Stimulated activated CD8-positive, alpha-beta memory T cell treated with anti-CD3 and anti-CD28 coated beads, Interleukin-15, amount 100 ng/mL, for 1 hour (primary cell): ENCODE measurements at regions not wholly inside any gene's neighbourhood (a gene's known extent, or its start where the extent isn't known, plus 50 kb on each side); places are given as distances from the start of the nearest gene placed in this dataset.

ENCODE experiments used
- DNase-seq: peaks from one replicate; pipeline ENCODE4 v3.0.0-alpha.2; 2020; ENCODE audit warnings: low read depth

DNA sequence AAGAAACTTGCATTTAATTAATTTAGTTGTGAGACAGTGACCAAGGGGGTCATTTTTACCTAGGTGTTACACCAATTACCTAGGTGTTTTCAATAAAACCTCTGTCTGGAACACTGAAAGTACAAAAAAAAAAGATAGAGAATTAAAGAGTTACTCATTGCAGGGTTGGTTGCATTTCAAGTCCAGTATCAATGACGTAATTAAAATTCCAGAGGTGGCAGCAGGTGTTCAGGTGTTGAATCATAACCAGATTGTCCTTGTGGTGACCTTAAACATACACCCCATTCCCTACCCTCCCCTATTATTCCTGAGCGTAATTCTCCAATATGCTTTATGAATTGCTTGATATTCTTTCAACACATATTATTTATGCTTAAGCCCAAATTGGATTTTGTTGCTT is 352.0 kb upstream of the SLC8A1 start:
- DNase-seq = no peak

DNA sequence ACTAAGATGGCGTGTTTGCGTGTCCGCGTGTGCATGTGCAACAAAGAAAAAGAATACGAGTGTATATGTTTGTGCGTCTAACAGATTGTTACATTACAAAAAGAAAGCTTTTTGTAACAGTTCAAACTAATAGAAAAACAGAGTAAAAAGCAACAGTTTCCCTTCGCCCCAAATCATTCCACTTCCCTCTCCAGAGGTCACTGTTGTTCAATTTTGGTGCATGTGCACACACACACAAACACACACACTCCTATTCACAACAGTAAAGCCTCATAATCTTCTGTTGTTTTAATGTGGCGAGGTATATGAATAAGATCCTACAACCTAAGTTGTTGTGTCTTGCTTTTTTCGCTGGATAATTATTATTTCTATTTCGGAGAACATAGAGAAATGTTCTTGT is 357.3 kb upstream of the SLC8A1 start:
- no peak for DNase-seq

DNA sequence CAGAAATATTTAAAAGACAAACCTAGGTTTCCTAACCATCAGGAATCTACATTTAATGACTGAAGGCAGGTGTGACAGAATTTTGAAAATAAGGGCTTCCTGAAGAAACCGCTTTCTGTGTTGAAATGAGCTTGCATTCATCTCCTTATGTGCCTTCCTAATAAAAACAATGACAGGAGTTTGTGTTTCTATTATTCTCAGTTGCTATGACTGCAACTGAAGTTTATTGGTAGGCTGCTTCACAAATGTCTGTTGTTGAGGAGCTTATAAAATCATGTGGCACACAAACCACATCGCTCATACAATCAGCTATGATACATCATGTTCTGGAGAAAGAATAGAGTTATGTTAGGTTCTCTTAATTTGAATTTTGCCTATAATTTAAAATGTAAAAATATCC is 362.7 kb upstream of the SLC8A1 start:
- no peak for DNase-seq

DNA sequence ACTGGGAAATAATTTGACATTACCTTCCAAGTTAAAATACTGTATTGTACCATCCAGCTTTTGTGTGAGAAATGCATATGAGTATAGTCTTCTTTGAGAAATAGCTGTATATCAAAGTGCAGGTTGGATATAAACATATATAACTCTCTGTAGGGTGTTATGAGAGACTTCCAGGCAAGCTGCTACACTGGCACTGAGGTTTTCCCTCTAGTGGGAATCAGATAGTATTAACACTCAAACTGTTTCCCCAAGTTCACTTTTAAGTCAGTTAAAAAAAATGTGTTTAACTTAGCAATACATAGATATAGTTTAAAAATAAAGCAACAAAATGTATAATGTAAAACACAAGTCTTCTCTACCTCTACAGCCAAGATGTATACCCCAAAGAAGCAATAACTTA is 368.4 kb upstream of the SLC8A1 start:
- DNase-seq = no peak

DNA sequence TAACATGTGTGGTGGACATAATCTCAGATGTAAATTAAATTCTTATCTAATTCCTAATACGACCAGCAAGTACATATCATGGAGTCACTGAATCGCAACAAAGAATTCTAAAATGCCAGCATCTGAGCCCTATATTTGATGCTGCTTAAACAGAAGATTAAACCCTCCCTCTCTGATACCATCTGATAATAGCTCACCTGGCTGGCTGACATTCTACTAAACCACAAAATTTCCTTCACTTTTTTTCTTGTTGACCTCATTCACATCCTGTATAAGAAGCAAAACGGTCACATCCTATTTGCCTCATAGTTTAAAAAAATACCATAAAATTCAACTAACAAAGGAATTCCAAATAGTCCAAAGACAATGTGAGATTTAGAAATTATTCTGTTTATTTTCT is 371.6 kb upstream of the SLC8A1 start:
- DNase-seq = no peak

DNA sequence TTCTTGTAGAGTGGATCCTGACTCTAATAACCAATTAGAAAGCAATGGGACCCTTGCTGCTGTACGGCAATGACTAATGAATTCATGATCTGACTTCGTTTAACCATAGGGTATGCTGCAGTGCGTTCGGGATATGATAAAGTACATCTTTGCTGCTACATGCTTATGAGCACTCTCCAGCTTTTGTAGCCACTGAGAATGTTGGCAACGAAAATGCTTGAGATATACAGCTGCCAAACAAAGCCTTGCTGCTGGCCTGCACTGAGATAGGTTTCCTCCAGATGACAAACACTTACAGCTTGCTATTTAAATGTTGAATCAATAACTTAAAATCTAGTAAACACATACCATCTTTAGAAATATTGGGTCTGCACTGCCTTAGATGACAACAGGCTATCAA is 372.4 kb upstream of the SLC8A1 start:
- DNase-seq = no peak

DNA sequence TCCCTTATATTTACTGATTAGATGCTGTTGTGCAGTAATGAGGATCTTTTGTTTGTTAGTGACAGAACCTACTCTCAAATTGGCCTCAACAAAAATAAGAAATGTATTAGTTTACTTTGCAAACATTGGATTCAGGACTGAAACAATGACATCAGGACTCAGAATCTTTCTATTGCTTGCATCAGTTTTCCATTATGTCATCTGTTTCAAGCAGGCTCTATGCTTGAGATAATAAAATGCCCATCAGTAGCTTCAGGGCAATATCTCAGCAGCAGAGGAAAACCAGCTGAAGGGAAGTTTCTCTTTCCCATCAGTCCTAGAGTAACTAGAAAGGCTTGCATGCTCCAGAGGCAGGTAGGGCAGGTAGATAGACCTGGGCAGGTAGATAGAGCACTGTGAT is 375.5 kb upstream of the SLC8A1 start:
- DNase-seq = no peak

DNA sequence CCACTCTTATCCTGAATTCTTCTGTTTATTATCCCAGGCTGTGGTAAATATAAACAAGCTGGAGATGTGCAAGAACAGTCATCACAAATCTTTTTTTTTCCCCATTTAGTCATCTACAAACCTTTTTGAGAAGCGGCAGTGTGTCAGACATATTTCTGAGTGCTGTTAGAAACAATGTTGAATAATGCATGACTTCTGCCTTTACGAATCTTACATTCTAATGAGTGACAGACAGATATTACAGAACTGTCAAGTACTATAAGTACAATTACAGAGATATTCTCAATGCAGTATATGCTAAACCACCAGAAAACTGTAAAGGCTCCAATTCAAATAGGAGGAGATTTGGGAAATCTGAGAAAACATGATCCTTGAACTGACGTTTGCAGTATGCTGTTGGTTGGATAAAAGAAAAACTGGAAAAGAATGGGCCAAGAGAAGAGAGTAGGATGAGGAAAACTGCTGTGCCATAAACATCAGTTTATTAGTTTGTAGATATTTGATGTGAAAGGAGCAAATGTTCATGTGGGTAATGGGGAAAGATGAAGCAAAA is 379.5 kb upstream of the SLC8A1 start:
- DNase-seq = no peak

DNA sequence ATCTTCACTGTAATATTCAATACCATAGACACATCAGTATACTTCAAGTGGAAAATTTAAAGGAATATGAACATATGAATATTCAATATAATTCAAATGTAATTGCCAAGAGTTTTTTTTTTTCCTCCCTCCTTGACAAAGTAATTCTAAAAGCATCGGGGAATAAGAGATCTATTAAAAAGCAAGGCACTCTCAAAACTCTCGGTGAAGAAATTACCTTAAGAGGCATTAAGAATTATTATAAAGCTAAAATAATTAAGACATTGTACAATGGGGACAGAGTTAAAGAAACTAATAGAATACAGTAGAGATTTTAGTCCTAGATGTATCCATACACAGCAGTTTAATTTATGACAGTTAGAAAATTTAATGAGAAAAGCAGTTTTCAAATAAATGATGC is 390.0 kb upstream of the SLC8A1 start:
- DNase-seq = no peak

DNA sequence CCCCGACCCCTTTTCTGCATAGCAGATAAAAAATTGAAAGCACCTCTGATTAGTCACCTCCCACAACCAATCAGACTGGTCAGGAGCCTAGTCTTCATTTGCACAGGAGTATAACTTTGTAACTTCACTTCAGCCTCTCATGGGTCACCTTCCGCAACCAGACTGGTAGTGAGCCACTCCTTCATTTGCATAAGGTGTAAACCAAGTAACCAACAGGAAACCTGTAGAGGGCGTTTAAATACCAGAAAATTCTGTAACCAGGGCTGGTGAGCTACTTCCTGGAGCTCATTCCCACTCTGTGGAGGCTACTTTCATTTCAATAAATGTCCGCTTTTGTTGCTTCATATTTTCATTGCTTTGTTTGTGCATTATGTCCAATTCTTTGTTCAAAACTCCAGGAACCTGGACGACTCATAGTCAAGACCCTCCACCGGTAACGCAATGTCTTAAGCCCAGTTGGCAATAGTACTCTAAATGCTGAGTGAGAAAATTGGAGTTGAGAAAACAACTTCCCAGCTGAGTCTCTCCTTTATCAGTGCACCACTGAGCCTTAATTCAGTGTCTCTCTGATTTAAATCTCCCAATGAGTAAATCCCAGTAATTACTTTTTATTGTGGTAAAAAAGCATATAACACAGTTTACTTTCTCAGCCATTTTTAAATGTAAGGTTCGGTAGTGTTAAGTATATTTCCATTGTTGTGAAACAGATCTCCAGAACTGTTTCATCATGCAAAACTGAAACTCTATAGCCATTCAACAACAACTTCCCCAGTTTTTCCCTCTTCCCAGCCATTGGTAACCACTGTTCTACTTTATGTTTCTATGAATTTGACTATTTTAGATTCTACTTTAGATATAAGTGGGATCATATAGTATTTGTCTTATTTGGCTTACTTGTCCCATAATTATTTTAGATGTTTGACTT is 392.7 kb upstream of the SLC8A1 start:
- no peak for DNase-seq

DNA sequence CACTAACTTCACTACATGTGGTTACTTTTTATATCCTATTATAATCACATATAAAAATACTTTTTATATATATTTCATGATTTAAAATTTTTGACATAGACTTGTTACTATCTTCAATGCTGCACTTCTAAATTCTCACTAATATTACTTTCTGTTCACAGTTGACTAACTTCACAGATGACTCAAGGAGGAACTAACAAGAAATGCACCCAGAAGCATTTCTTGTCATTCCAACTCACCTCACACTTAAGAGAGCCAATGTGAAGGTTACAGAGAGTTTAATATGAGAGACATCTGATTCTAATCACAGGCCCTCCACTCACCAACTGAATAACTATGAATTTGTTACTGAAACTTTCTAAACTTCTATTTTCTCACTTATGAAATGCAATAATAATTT is 399.8 kb upstream of the SLC8A1 start:
- DNase-seq = no peak

DNA sequence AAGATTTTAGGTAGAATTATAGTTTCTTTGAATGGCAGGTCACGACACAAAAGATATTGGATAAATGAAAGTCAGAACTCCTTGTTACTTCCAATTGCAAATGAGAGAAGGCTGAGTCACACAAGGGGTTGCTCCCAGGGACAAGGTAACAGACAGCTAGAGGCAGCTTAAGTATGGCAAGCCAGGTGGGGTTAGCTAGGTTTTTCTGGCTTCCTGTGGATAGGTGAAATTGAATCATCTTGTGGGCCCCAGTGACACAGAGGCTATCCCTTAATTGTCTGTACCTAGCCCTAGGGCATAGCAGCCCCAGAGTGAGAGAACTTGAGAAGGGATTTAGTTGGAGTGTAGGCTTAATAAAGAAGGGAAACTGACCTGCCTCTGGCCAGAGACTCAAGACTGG is 407.7 kb upstream of the SLC8A1 start:
- no peak for DNase-seq

DNA sequence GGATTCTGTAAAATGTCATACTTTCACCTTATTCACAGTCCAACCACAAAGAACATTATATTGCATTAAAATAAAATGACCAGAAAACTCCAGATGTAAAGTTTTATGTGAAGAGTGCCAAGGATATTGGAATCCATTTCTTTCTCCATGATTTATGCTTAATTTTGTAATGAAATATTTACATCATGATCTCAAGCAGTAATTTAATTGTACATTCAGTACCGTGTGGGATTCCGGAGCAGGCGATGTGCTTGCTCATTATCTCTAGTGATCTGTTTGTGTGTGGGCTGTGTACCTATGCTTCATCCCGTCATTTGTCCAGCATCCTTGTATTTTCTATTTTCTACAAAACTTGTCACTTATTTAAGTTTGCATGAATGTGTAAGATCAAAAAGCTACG is 415.9 kb upstream of the SLC8A1 start:
- no peak for DNase-seq

DNA sequence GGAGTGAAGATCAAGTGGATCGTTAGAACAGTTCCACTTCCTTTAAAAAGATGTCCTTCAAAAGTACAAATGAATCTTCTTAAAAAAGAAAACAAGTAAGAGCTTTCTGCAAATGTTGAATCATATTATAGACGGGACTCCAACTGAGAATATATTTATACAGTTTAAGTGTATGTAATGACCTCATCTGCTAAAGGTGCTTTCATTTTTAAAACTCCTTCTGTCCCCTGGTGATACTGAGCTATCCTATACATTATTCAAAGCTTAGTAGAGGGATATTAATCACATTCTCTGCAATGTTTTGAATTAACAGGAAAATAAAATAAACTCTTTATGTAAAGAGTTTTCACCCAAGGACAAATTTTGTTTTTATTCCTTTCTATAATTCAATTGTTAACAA is 420.7 kb upstream of the SLC8A1 start:
- DNase-seq = no peak

DNA sequence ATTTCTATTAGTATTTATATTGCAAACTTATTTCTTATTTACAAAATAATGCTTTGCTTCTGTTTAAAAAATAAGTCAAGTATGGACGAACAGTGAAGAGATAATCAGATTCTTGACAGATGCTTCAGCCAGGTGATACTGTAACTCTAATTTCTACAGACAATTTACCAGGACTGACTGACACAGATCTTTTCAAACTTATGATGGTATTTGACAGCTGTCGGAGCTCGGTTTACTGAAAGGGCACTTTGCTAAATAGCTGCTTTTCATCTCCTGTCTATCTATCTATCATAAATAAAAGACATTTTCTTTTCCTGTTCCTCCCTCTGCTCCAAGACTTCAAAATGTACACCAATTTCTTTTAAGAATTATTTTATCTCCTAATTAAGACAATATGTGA is 422.5 kb upstream of the SLC8A1 start:
- no peak for DNase-seq

DNA sequence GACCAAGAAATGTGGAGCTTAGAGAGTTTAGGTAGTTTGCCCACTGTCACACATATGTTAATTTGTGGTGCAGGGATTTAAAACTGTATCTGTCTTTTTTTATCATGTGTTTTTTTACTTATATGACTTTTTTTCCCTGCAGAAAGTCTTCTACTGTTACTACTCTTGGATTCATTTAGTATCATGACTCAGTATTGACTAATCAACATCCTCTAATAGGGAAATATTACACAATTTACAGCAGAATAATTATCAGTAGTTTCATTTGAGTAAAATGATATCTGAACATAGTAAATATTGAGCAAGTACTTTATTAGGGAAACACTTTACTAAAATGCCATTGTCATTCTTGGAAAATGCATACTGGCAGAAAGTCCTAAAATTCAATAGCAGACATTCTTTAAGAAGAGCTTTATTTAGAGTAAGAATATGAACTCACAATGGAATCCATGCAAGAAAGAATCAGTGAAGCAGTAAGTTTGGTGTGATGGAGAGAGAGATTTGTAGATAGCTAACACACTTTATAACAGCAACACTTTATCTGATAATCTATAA is 425.9 kb upstream of the SLC8A1 start:
- no peak for DNase-seq

DNA sequence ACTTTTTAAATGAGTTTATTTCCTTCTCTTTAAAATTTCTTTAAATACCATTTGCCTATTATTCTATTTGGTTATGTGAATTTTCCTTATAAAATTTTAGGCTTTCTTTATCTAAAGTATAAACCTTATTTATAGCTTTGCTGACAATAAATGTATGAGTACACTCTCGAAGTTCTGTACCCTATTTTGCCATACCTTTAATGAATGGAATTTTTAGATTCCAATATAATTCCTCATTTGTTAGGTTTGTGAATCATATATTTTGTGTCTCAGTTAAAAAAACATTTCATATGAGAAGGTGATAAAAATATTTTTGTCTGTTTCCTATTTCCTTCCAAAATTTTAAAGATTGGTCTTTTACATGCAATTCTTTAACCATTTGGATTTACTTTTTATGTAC is 427.4 kb upstream of the SLC8A1 start:
- no peak for DNase-seq

DNA sequence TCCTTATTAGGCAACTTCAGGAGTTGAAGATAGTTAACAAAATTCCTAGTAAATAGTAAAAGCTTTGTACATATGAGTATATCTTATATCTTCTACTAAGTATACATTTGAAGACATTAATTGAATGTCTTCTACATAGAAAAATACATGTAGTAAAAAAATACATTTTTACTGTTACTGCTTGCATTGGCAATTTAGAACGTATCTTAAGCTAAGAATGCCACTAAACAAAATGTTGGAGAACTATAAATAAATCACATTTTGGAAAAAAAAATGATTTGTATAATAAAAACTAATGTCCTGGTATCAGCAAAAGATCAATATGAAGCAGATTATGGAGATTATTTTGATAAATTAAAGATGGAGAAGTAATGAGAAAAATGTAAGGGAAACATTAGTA is 434.2 kb upstream of the SLC8A1 start:
- no peak for DNase-seq

DNA sequence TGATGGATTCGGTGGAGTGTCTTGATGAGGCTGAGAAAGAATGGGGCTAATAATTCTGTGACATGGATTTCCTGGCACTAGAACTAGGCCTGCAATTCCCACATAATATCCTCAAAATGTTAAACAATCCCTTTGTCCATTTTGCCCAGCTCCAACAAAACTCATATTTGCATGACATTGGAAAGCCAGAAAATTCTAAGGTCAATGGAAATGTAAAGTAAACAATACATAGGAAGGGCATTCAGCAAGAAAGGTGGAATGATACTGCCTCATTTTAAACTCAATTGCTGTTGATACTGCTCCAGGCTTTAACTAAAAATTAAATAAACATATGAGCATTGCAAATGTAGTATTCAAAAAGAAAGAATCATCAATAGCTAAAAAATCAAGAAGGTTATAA is 434.8 kb upstream of the SLC8A1 start:
- DNase-seq = no peak

DNA sequence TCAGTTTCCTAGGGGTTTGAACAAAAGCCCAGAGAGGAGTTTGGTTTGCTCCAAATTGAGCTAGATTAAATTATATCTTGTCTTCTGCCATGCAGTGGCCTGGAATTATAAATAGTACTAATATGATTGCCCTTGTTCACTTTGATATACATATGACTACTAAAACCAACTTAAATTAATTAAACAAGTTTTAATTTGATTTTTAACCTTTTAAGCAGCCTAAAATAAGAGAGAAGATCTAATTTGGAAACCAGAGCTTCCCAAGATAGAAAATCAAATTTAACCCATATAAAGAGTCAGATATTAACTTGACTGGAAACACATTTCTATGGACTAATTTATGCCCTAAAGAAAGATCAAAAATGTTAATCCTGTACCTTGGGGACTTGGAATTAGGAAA is 444.5 kb upstream of the SLC8A1 start:
- no peak for DNase-seq

DNA sequence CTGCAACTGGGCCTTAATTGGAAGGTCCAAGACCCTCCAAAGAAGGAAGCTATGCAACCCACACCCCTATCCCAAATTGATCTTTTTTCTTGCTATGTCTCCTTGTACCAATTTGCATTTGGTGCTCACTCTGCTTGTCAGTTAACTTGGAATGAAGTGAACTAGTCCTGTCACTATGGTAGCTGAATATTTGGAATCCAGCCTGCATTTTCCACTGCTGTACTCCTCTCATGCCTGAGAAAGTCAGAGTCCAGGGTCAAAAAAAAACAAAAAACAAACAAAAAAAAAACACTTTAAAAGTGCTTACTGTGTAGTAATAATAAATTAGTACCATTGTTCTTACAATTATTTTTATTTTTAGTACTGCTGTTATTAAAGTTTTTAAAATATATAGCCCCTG is 462.8 kb upstream of the SLC8A1 start:
- DNase-seq = no peak

DNA sequence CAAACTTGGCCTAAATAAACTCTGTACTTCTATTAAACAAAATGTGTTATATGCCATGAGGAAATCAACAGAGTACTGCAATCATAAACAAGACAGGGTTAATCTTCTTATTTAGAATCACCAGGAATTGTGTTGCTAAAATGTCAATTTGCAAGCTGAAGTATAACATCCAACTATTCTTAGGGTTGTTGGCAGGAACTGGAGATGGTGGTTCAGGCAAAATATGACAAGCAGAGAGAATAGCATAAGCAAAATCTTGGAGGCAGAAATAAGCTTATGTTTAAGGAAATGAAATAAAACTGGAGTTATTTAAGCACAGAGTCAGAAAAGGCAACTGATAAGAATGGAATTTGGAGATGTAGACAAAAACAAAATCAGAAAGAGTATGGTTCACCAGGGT is 463.8 kb upstream of the SLC8A1 start:
- DNase-seq = no peak

DNA sequence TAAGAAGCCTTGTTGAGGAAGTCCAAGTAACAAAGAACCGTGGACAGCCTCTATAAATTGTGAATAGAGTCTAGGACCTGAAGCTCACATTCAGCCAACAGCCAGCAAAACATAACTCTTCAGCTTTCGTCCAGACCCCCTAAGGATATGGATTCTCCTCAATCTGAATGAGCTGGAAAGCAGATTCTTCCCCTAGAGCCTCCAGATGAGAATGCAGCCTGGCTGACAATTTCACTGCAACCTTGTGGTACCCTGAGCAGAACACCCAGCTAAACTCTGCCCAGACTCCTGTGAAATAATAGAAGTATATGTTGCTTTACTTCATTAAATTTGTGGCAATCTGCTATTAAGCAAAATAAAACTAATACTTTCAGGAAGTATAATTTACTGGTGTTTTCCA is 483.5 kb upstream of the SLC8A1 start:
- no peak for DNase-seq

DNA sequence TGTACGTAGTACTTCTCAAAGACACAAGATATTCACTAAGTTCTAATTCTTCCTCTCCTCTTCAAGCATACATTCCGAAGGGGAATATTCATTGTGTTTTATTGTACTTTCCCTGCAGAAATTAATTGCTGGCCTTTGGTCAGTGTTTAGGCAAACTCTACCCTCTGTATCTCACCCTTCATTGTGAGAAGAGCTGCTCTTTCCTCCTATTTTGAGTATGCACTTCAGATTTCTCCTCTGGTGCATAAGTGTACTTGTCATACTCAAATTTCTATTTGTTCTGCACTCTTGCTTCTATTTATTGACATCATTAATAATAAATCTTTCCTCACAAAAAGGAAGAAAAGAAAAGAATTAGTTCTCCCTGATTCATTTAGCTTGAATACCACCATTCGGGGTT is 485.4 kb upstream of the SLC8A1 start:
- no peak for DNase-seq
